SHP77 treated with DMSO at 0.1 percent for 48 hours (cell line): ENCODE measurements at regions not wholly inside any gene's neighbourhood (a gene's known extent, or its start where the extent isn't known, plus 50 kb on each side); places are given as distances from the start of the nearest gene placed in this dataset.
"Not testable (repeated sequence)": the region's sequence is repeated elsewhere in the genome, so short reads cannot be mapped to it uniquely, and the experiment has no call there.

ENCODE experiments used
- DNase-seq: peaks from one replicate; lab custom pipeline; 2025; lab: John Stamatoyannopoulos, UW

GRCh38 chr14:28608851-28609828 is 157.4 kb upstream of the FOXG1 start:
- peak; percentile 71 for DNase-seq

DNA sequence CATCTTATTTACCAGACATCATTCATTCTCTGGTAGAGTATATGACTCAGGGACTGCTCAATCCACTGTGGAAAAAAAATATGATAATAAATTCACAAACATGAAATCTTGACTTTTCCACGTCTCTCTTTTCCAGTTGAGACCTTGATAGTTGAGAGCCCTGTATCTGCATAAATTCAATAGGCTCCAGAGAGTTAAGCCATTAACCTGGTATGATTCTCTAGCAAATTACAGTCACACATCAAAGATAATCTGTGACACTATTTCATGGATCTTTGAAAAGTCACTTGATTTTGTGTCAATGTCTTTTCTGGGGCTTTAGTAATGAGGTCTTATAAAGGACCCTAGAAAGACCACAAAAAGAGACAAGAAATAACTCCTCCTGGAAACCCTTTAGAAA is 154.2 kb upstream of the FOXG1 start:
- no peak for DNase-seq

DNA sequence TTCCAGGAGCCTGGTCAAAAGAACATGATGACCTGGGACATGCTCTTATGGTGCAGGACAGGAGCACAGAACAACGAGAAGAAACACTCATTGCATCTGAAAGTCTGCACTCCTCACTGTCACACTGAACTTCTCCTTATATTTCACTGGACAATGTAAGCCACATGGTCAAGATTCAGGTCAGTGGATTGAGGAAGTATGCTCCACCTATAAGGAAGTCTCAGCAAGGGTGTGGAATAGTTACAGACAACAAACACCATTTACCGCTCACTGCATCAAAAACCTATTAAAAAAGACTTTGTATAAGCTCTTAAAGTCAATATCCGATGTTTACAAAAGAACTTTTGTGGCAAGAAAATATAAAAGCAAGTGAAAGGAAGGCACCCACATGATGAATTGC is 153.1 kb upstream of the FOXG1 start:
- DNase-seq = no peak

- no peak for DNase-seq
Measured at GRCh38 chr14:28626780-28627179, 139.8 kb upstream of the FOXG1 start.

DNA sequence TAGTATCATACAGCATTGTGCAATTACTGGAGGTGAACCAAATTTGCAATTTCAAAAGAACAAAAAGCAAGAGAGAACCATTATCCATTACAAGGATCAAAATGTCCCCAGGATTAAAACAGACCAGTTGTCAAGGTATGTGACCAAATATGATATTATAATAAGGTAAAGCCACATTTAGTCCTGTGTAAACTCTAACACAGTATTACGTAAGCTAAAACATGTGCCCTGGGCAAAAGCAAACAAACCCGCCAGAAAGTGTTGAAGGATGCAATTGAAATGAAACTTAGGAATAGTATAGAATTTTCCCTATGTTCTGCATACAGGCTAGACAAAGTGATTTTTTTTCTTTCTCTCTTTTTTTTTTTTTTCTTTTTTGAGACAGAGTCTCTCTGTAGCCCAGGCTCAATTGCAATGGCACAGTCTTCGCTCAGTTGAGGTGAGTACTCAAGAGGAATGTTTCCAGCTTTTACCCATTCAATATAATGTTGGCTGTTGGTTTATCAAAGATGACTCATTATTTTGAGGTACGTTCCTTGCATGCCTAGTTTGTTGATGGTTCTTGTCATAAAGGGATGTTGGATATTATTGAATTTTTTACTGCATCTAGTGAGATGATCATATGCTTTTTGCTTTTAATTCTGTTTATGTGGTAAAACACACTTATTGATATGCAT is 137.1 kb upstream of the FOXG1 start:
- DNase-seq = no peak

DNA sequence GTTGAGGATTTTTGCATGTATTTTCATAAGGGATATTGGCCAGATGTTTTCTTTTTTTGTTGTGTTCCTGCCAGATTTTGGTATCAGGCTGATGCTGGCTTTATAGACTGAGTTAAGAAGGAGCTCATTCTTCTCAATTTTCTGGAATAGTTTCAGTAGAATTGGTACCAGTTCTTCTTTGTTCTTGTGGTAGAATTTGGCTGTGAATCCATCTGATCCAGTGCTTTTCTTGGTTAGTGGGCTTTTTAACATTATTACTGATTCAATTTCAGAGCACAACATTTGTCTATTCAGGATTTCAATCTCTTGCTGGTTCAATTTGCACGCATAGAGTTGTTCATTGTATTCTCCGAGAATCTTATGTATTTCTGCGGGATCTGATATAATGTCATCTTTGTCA is 136.5 kb upstream of the FOXG1 start:
- DNase-seq = no peak

DNA sequence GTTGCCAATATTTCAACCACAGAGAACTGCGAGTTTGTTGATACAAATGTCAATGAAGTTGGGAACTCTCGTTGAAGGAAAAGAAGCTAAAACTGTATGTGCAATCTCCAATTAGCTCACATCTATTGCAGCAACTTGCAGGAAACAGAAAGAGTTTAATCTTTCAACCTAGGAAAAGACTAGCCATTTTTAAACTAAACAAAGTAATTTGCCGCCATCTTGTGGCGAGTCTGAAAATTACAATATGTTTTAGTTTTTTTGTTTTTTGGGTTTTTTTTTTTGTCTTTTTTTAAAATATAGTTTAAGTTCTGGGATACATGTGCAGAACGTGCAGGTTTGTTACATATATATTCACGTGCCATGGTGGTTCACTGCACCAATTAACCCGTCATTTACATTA is 131.2 kb upstream of the FOXG1 start:
- no peak for DNase-seq

DNA sequence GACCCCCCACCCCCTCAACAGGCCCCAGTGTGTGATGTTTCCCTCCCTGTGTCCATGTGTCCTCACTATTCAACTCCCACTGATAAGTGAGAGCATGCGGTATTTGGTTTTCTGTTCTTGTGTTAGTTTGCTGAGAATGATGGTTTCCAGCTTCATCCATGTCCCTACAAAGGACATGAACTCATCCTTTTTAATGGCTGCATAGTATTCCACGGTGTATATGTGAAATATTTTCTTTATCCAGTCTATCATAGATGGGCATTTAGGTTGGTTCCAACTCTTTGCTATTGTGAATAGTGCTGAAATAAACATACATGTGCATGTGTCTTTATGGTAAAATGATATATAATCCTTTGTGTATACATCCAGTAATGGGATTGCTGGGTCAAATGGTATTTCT is 130.8 kb upstream of the FOXG1 start:
- not testable (repeated sequence) for DNase-seq

GRCh38 chr14:28641189-28641588 is 125.4 kb upstream of the FOXG1 start:
- DNase-seq = not testable (repeated sequence)

DNA sequence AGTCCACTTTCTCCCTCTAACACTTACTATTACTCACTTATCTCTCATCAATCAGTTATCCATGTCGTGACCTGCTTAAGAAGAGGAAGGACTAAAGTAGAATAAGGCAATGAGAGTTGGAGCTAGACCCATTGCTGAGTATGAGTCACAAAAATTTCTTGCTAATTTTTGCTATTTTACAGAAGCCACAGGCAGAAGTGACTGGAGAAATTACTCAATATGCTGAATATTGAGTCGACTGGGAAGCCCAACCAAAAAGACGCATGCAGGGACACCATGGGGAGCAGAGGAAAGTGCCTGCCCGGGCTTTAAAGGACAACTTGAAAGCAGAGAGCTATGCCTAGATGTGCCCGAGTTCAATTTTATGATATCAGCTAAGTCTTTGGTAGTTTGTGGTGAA is 115.4 kb upstream of the FOXG1 start:
- no peak for DNase-seq

DNA sequence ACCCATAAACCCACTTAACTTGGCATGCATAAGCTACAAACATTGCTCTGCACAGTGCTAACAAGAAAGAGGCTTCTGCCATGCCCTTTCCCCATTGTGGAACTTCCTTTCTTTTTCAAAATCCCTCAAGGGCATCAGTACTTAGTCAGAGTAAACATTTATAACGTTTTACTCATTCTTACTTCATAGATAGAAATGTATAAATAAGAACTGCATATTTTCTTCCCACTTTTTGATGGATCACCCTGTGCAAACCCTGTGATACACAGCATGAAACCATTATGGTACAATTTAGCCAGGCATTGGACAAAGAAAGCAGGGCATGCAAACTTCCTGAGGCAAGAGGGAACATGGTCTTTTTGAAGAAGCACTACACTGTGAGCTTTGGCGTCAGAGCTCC is 113.8 kb upstream of the FOXG1 start:
- DNase-seq = no peak

DNA sequence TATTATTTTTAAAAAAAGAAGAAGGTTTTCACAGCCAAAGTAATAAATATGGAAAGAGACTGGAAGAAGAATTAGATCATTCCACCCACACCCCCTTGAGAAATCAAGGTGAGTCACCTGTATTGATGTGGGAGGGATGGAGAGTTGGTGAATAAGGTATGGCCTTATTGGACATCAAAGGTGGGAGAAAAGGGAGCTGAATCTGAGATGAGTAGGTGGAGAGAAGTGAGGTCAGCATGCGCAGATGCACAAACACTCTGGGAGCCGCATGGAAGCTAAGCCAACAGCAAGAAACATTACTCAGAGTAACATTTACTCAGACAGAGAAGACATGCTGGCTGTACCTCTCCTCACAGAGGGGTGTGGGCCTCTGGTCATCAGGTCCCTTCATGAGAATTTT is 113.1 kb upstream of the FOXG1 start:
- no peak for DNase-seq

- no peak for DNase-seq
Measured at GRCh38 chr14:28656704-28657255, 109.8 kb upstream of the FOXG1 start.

DNA sequence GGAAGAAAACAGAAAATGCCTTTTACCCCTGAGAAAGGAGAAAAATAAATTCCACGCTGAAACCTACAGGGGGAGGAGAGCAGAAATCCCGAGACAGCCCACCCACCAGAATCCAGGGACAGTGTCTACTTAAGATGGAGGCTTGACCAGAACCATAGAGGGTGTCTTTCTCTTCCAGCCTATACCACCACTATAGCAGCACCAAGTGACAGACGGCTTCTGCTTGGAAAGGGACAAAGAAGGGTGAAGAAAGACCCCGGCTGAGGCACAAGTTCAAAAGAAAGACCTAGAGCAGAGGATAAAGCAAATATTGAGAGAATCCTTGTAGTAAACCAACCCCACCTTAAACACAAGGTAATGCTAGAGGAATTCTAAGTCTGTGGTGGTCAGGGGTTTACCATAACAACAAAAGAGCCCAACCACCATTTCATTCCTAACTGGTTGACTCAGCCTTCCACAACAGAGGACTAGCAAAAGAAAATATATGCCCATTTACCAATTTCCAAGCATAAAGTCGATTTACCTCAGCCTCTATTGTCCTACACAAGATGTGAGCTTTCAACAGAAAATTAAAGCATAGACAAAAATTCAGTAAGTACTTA is 105.3 kb upstream of the FOXG1 start:
- no peak for DNase-seq

GRCh38 chr14:28666961-28667360 is 99.6 kb upstream of the FOXG1 start:
- DNase-seq = no peak

DNA sequence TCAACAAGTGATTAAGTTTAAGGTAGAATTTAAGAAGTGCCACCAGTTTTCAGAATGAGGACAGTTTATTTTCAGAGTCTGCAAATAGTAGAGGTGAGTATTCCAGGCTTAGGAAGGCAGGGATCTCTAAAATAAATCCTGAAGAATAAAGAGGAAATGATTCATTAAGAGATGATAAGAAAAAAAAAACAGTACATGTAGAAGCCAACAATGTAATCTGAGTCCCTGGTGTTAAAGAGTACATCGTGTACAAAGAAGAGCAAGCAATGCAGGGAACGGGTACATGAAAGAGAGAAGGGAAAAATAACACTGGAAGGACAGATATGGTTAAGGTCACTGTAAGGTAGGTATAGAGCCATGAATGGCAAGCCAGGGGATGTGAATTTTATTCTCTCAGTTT is 95.2 kb upstream of the FOXG1 start:
- no peak for DNase-seq

DNA sequence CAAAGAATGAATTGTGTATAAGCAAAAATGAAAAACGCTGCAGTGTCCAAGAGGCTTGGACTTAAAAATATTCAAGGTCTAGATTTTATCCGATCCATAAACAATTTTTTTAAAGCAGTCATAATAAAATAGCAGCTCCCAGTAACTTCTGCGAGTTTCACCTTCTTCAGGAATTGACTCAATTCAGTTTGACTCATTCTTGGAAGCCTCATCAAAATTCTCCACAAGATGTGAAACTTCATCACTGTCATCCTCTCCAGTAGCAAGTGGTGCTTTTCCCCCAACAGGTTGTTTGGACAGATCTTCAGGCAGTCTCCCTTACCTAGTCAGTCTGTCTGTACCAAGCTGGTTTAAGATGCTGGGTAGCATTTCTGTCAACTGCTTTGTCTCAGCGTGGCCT is 93.5 kb upstream of the FOXG1 start:
- DNase-seq = no peak

GRCh38 chr14:28676479-28676878 is 90.1 kb upstream of the FOXG1 start:
- DNase-seq = no peak

GRCh38 chr14:28677381-28677780 is 89.2 kb upstream of the FOXG1 start:
- DNase-seq = no peak

DNA sequence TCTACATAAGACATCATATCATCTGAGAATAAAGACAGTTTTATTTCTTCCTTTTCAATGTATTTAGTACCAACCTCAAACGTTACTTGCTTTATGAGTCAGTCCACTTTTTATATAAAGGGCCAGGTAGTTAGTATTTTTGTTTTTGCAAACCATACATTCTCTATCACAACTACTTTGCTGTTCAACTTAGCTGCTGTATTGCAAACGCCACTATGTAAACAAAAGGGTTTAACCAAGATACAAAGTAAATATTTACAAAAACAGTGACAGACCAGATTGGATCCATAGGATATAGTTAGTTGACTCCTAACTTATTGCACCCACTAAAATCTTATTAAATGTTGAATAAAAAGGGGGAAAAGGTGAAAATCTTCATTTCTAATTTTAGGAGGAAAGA is 87.7 kb upstream of the FOXG1 start:
- DNase-seq = no peak

DNA sequence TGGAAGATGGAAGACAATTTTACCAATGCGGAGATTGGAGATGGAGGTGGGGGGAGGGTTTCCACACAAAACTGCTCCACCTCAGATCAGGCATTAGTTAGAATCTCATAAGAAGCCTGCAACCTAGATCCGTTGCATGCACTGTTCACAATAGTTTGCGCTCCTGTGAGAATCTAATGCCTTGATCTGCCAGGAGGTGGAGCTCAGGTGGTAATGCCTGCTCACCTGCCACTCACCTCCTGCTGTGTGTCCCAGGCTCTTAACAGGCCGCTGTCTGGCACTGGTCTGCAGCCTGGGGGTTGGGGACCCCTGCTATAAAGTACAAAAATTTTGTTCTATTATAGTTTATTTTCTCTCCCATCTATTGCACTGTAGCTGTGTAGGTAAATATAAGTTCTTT is 84.9 kb upstream of the FOXG1 start:
- DNase-seq = no peak

- no peak for DNase-seq
Measured at GRCh38 chr14:28690029-28690692, 76.4 kb upstream of the FOXG1 start.
